ENCODE measurements at regions not wholly inside any gene's neighbourhood (a gene's known extent, or its start where the extent isn't known, plus 50 kb on each side); places are given as distances from the start of the nearest gene placed in this dataset.

- TF ChIP-seq, protein P1, sequence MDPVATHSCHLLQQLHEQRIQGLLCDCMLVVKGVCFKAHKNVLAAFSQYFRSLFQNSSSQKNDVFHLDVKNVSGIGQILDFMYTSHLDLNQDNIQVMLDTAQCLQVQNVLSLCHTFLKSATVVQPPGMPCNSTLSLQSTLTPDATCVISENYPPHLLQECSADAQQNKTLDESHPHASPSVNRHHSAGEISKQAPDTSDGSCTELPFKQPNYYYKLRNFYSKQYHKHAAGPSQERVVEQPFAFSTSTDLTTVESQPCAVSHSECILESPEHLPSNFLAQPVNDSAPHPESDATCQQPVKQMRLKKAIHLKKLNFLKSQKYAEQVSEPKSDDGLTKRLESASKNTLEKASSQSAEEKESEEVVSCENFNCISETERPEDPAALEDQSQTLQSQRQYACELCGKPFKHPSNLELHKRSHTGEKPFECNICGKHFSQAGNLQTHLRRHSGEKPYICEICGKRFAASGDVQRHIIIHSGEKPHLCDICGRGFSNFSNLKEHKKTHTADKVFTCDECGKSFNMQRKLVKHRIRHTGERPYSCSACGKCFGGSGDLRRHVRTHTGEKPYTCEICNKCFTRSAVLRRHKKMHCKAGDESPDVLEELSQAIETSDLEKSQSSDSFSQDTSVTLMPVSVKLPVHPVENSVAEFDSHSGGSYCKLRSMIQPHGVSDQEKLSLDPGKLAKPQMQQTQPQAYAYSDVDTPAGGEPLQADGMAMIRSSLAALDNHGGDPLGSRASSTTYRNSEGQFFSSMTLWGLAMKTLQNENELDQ (tag by site-specific recombination; IDR thresholded peaks at IDR 0.05; ENCODE audit: low read depth): no peak
- TF ChIP-seq ZNF707 (tag by site-specific recombination; IDR thresholded peaks at IDR 0.05) (no peak), ZNF10 (tag by site-specific recombination; IDR thresholded peaks at IDR 0.05) (no peak), ZEB2 (tag by site-specific recombination; IDR thresholded peaks at IDR 0.05) (no peak), YY1 (tag by site-specific recombination; IDR thresholded peaks at IDR 0.05) (no peak), CTCF (tag by site-specific recombination; IDR thresholded peaks at IDR 0.05) (no peak), ZNF121 (tag by site-specific recombination; IDR thresholded peaks at IDR 0.05) (no peak), ZBTB7A (tag by site-specific recombination; IDR thresholded peaks at IDR 0.05; ENCODE audit: low read depth) (no peak), ZNF654 (tag by site-specific recombination; IDR thresholded peaks at IDR 0.05; ENCODE audit: low read depth) (no peak), ZBTB11 (tag by site-specific recombination; conservative IDR thresholded peaks at IDR 0.05; ENCODE audit: low read depth) (no peak), ZNF140 (tag by site-specific recombination; IDR thresholded peaks at IDR 0.05) (no peak)
- TF ChIP-seq, protein P2, sequence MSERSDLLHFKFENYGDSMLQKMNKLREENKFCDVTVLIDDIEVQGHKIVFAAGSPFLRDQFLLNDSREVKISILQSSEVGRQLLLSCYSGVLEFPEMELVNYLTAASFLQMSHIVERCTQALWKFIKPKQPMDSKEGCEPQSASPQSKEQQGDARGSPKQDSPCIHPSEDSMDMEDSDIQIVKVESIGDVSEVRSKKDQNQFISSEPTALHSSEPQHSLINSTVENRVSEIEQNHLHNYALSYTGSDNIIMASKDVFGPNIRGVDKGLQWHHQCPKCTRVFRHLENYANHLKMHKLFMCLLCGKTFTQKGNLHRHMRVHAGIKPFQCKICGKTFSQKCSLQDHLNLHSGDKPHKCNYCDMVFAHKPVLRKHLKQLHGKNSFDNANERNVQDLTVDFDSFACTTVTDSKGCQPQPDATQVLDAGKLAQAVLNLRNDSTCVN (tag by site-specific recombination; optimal IDR thresholded peaks at IDR 0.05): no peak
- TF ChIP-seq, protein P3, sequence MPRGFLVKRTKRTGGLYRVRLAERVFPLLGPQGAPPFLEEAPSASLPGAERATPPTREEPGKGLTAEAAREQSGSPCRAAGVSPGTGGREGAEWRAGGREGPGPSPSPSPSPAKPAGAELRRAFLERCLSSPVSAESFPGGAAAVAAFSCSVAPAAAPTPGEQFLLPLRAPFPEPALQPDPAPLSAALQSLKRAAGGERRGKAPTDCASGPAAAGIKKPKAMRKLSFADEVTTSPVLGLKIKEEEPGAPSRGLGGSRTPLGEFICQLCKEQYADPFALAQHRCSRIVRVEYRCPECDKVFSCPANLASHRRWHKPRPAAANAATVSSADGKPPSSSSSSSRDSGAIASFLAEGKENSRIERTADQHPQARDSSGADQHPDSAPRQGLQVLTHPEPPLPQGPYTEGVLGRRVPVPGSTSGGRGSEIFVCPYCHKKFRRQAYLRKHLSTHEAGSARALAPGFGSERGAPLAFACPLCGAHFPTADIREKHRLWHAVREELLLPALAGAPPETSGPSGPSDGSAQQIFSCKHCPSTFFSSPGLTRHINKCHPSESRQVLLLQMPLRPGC (tag by site-specific recombination; IDR thresholded peaks at IDR 0.05): no peak
- TF ChIP-seq, protein P4, sequence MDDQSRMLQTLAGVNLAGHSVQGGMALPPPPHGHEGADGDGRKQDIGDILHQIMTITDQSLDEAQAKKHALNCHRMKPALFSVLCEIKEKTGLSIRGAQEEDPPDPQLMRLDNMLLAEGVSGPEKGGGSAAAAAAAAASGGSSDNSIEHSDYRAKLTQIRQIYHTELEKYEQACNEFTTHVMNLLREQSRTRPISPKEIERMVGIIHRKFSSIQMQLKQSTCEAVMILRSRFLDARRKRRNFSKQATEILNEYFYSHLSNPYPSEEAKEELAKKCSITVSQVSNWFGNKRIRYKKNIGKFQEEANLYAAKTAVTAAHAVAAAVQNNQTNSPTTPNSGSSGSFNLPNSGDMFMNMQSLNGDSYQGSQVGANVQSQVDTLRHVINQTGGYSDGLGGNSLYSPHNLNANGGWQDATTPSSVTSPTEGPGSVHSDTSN (CRISPR knock-in tag; IDR thresholded peaks at IDR 0.05): no peak
Observed at GRCh38 chr16:9141813-9142212, 50.4 kb downstream of the HAPSTR1 start.
